ENCODE measurements at regions not wholly inside any gene's neighbourhood (a gene's known extent, or its start where the extent isn't known, plus 50 kb on each side); places are given as distances from the start of the nearest gene placed in this dataset.

- Histone ChIP-seq H3K9me3 (no peaks in the 10 kb centered on the region), H3K27me3 (no peaks in the 10 kb centered on the region), H3K27ac (no peak overlapping the region), H3K4me3 (no peak overlapping the region), H3K36me3 (no peaks in the 10 kb centered on the region), H3K4me1 (ENCODE audit: insufficient read depth) (no peaks in the 10 kb centered on the region)
- no peak for DNase-seq
- intact Hi-C loops (cut with DNase I), result no loop called here
- no peak for TF ChIP-seq CTCF (IDR thresholded peaks at IDR 0.05)
- TF ChIP-seq POLR2A (IDR thresholded peaks at IDR 0.05), result no peak
- TF ChIP-seq EP300 (IDR thresholded peaks at IDR 0.05), result no peak
- WGBS, 3 donors, result 91 to 95% (median 92%) methylated on average over 1 of the region's 1 CpG
Observed at GRCh38 chr2:81097361-81097760, 792.8 kb upstream of the LRRTM1 start.

DNA sequence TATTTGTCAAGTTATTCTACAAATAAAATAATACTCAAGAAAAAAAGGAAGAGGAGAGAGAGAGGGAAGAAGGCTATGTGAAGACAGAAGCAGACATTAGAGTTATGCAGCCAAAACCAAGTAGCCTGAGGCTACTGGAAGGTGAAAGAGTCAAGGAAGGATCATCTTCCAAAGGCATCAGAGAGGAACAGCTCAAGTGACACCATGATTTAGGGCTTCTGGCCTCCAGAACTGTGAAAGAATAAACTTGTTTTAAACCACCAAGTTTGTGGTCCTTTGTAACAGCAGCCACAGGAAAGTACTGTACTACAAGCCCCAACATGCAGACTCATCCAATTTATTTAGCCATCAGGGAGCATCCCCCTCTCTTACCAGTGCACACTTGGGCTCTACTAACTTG lies 788.5 kb upstream of the LRRTM1 start:
- Histone ChIP-seq H3K4me1 (ENCODE audit: insufficient read depth) (no peaks in the 10 kb centered on the region), H3K36me3 (no peaks in the 10 kb centered on the region), H3K27ac (no peak overlapping the region), H3K4me3 (no peak overlapping the region), H3K27me3 (no peaks in the 10 kb centered on the region), H3K9me3 (no peaks in the 10 kb centered on the region)
- no peak for TF ChIP-seq CTCF (IDR thresholded peaks at IDR 0.05)
- TF ChIP-seq POLR2A (IDR thresholded peaks at IDR 0.05), result no peak
- no peak for TF ChIP-seq EP300 (IDR thresholded peaks at IDR 0.05)
- intact Hi-C loops (cut with DNase I), result no loop called here
- no peak for DNase-seq

- 66 to 74% (median 68%) methylated on average over 3 of the region's 3 CpGs for WGBS, 3 donors
- Histone ChIP-seq H3K4me3 (no peak overlapping the region), H3K9me3 (no peaks in the 10 kb centered on the region), H3K27ac (no peak overlapping the region), H3K27me3 (no peaks in the 10 kb centered on the region), H3K4me1 (ENCODE audit: insufficient read depth) (no peaks in the 10 kb centered on the region), H3K36me3 (no peaks in the 10 kb centered on the region)
- no peak for TF ChIP-seq EP300 (IDR thresholded peaks at IDR 0.05)
- no peak for TF ChIP-seq CTCF (IDR thresholded peaks at IDR 0.05)
- no peak for TF ChIP-seq POLR2A (IDR thresholded peaks at IDR 0.05)
- intact Hi-C loops (cut with DNase I), result no loop called here
- DNase-seq, result no peak
Observed at GRCh38 chr2:81087646-81088045, 783.1 kb upstream of the LRRTM1 start.

DNA sequence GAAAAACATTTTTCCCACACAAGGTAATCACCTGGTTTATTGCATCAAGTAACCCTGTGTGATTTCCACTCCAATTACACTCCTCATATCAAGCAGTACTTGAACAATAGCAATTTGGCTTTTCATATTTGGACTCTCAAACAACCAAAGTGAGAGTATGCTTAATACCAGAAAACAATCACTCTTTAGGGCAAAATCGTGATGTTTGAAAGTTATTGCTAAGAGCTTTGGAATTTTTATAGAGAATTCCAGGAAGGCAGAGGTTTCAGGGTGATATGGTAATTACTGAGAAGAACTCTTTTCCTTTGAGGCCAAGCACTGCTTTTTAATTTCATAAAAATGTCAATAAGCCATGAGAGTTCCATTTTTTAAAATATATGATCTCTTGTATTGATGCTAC lies 779.5 kb upstream of the LRRTM1 start:
- DNase-seq, result no peak
- H3K4me3 ChIP-seq, result no peak overlapping the region
- 35 to 41% (median 39%) methylated on average over 1 of the region's 1 CpG for WGBS, 3 donors
- no peaks in the 10 kb centered on the region for H3K36me3 ChIP-seq
- no peaks in the 10 kb centered on the region for H3K9me3 ChIP-seq
- TF ChIP-seq POLR2A (IDR thresholded peaks at IDR 0.05) (no peak), EP300 (IDR thresholded peaks at IDR 0.05) (no peak), CTCF (IDR thresholded peaks at IDR 0.05) (no peak)
- intact Hi-C loops (cut with DNase I), result no loop called here
- H3K27ac ChIP-seq, result no peak overlapping the region
- no peaks in the 10 kb centered on the region for H3K27me3 ChIP-seq
- no peaks in the 10 kb centered on the region for H3K4me1 ChIP-seq (ENCODE audit: insufficient read depth)

DNA sequence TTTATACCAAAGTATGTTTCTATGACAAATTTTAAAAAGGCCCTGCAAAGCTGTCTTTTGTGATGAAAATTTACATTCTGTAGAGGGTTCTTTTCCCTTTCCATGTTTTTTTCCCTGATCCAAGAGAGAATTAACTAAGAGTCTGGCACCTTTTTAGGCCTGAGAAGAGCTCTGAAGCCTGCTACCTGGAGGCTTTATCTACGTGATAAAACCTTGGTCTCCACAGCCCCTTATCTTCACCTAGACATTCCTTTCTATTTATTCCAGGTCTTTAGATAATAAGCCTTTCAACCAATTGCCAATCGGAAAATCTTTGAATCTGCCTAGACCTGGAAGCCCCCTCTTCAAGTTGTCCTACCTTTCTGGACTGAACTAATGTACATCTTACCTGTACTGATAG lies 774.1 kb upstream of the LRRTM1 start:
- WGBS, 3 donors, result 71 to 74% (median 72%) methylated on average over 2 of the region's 2 CpGs

More for the DNA sequence above, 774.1 kb upstream of the LRRTM1 start:
- TF ChIP-seq POLR2A (IDR thresholded peaks at IDR 0.05) (no peak), EP300 (IDR thresholded peaks at IDR 0.05) (no peak), CTCF (IDR thresholded peaks at IDR 0.05) (no peak)
- intact Hi-C loops (cut with DNase I), result no loop called here
- no peaks in the 10 kb centered on the region for H3K36me3 ChIP-seq
- no peaks in the 10 kb centered on the region for H3K27me3 ChIP-seq
- no peak overlapping the region for H3K27ac ChIP-seq
- no peaks in the 10 kb centered on the region for H3K4me1 ChIP-seq (ENCODE audit: insufficient read depth)
- no peak overlapping the region for H3K4me3 ChIP-seq
- no peak for DNase-seq
- no peaks in the 10 kb centered on the region for H3K9me3 ChIP-seq

Data from ovary (tissue), 7 donors.